Stomach (tissue), 4 donors: ENCODE measurements at regions not wholly inside any gene's neighbourhood (a gene's known extent, or its start where the extent isn't known, plus 50 kb on each side); places are given as distances from the start of the nearest gene placed in this dataset.

Source experiments
- EP300 ChIP-seq: sonication (generic); formaldehyde crosslinking; IDR thresholded peaks from one replicate; pipeline ENCODE4 v1.6.1; 2017; ENCODE audit warnings: antibody characterized with exemption
- POLR2A ChIP-seq, 4 donors: fragments of 450-650 bp; IDR thresholded peaks; one replicate each; pipeline ENCODE4 v1.6.1; 2016; ENCODE audit warnings: antibody characterized with exemption in 4 of 4, control low read depth in 2 of 4, mild to moderate bottlenecking in 1 of 4, moderate library complexity in 1 of 4
- POLR2AphosphoS5 ChIP-seq, 3 donors: sonication (generic); formaldehyde crosslinking; IDR thresholded peaks; one replicate each; pipeline ENCODE4 v1.6.1; 2016; ENCODE audit warnings: antibody characterized with exemption in 3 of 3
- TF ChIP-seq, protein P1 (sequence below), 7 experiments: fragments of 450-650 bp in 4 of 7; fragments of 200-600 bp in 3 of 7; sonication (generic) in 3 of 7; IDR thresholded peaks; one replicate each; pipeline ENCODE4 v1.5.1; 2016 to 2019; ENCODE audit warnings: antibody characterized with exemption in 7 of 7, control low read depth in 2 of 7, mild to moderate bottlenecking in 1 of 7

DNA sequence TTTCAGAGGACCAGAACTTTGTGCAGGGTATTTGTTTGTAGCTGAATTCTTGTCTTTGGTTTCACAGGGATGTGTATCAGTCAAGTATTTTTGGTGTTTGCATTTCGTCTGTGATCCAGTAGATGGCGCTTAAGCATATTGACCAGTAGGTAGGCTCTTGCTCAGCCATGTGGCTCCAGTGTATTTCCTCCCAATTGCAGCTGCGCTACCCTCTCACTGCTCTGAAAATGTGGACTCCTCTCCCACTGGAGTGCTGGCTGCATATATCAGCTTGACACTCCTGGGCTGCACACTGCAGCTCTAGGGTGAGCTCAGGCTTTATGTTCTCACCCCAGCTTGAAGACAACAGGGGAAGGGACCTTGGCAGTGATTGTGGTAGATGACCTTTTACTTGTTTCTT lies 1264.3 kb upstream of the ALCAM start:
- TF ChIP-seq POLR2A (IDR thresholded peaks at IDR 0.05), result no peak
- TF ChIP-seq, protein P1, sequence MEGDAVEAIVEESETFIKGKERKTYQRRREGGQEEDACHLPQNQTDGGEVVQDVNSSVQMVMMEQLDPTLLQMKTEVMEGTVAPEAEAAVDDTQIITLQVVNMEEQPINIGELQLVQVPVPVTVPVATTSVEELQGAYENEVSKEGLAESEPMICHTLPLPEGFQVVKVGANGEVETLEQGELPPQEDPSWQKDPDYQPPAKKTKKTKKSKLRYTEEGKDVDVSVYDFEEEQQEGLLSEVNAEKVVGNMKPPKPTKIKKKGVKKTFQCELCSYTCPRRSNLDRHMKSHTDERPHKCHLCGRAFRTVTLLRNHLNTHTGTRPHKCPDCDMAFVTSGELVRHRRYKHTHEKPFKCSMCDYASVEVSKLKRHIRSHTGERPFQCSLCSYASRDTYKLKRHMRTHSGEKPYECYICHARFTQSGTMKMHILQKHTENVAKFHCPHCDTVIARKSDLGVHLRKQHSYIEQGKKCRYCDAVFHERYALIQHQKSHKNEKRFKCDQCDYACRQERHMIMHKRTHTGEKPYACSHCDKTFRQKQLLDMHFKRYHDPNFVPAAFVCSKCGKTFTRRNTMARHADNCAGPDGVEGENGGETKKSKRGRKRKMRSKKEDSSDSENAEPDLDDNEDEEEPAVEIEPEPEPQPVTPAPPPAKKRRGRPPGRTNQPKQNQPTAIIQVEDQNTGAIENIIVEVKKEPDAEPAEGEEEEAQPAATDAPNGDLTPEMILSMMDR (IDR thresholded peaks at IDR 0.05), result peak in 1 of 7 experiments; percentile 11
- TF ChIP-seq POLR2AphosphoS5 (IDR thresholded peaks at IDR 0.05), result no peak
- no peak for TF ChIP-seq EP300
